Adipocyte (in vitro differentiated cells): ENCODE measurements at regions not wholly inside any gene's neighbourhood (a gene's known extent, or its start where the extent isn't known, plus 50 kb on each side); places are given as distances from the start of the nearest gene placed in this dataset.
"Not testable (repeated sequence)": the region's sequence is repeated elsewhere in the genome, so short reads cannot be mapped to it uniquely, and the experiment has no call there.

Source experiments
- DNase-seq: peaks from one replicate; pipeline ENCODE4 v3.0.0-alpha.2; 2015; ENCODE audit warnings: low read depth
- H3K27me3 ChIP-seq: replicated peaks from 2 replicates; pipeline ENCODE4 v1.7.0; 2013; ENCODE audit warnings: mild to moderate bottlenecking, low read length, moderate library complexity; ENCODE audit not compliant: control insufficient read depth, insufficient read depth
- H3K36me3 ChIP-seq: 2 replicates; pipeline ENCODE4 v1.7.0; 2013; ENCODE audit warnings: low read length, mild to moderate bottlenecking, moderate library complexity; ENCODE audit not compliant: control insufficient read depth, insufficient read depth, severe bottlenecking
- H3K4me1 ChIP-seq: 2 replicates; pipeline ENCODE4 v1.7.0; 2013; ENCODE audit warnings: mild to moderate bottlenecking, low read length, moderate library complexity; ENCODE audit not compliant: control insufficient read depth, insufficient read depth
- H3K4me3 ChIP-seq: 2 replicates; pipeline ENCODE4 v1.7.0; 2013; ENCODE audit warnings: mild to moderate bottlenecking, low read length, moderate library complexity
- H3K9ac ChIP-seq: 2 replicates; pipeline ENCODE4 v1.7.0; 2013; ENCODE audit warnings: mild to moderate bottlenecking, low read length, moderate library complexity
- H3K9me3 ChIP-seq: 2 replicates; pipeline ENCODE4 v1.7.0; 2013; ENCODE audit warnings: mild to moderate bottlenecking, low read length, moderate library complexity; ENCODE audit not compliant: control insufficient read depth

DNA sequence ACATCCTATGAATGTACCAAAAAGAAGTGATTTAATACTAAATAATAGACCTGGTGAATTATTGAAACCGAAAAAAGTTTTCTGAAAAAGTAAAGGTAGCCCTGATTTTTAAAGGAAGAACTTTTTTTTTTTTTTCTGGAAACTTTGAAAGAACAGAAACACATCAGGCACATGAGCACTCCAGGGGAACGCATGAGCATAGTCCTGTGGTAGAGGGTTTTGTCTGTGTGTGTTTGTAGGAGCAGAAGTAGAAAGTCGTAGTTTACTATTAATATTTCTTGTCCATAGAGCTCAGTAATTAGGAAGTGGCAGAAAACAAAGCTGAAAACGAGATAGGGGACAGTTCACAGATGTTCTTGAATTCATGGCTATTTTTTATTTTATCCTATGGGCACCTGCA, 1175.9 kb upstream of the B3GALT2 start:
- Histone ChIP-seq H3K4me3 (no peak overlapping the region), H3K9me3 (no peaks in the 10 kb centered on the region), H3K4me1 (no peaks in the 10 kb centered on the region), H3K9ac (no peak overlapping the region), H3K27me3 (no peaks in the 10 kb centered on the region), H3K36me3 (no peaks in the 10 kb centered on the region)
- DNase-seq = no peak

- H3K9me3 ChIP-seq = no peaks in the 10 kb centered on the region
- H3K36me3 ChIP-seq = no peaks in the 10 kb centered on the region
- no peaks in the 10 kb centered on the region for H3K27me3 ChIP-seq
- H3K9ac ChIP-seq = no peak overlapping the region
- H3K4me3 ChIP-seq = no peak overlapping the region
- H3K4me1 ChIP-seq = no peaks in the 10 kb centered on the region
- no peak for DNase-seq
These were observed 1175.1 kb upstream of the B3GALT2 start for GRCh38 chr1:194361374-194362131.

GRCh38 chr1:194358208-194358581, 1171.8 kb upstream of the B3GALT2 start:
- no peak overlapping the region for H3K9ac ChIP-seq
- H3K27me3 ChIP-seq = no peaks in the 10 kb centered on the region
- DNase-seq = no peak
- no peaks in the 10 kb centered on the region for H3K36me3 ChIP-seq
- H3K4me3 ChIP-seq = no peak overlapping the region
- no peaks in the 10 kb centered on the region for H3K9me3 ChIP-seq
- H3K4me1 ChIP-seq = no peaks in the 10 kb centered on the region

GRCh38 chr1:194357573-194358207, 1171.3 kb upstream of the B3GALT2 start:
- H3K9ac ChIP-seq, H3K36me3 ChIP-seq, DNase-seq, H3K9me3 ChIP-seq, H3K4me1 ChIP-seq, H3K27me3 ChIP-seq, H3K4me3 ChIP-seq: not testable (repeated sequence)

GRCh38 chr1:194355488-194356106, 1169.2 kb upstream of the B3GALT2 start:
- DNase-seq = no peak
- no peak overlapping the region for H3K4me3 ChIP-seq
- no peaks in the 10 kb centered on the region for H3K27me3 ChIP-seq
- H3K4me1 ChIP-seq = no peaks in the 10 kb centered on the region
- H3K36me3 ChIP-seq = no peaks in the 10 kb centered on the region
- no peak overlapping the region for H3K9ac ChIP-seq
- H3K9me3 ChIP-seq = no peaks in the 10 kb centered on the region

DNA sequence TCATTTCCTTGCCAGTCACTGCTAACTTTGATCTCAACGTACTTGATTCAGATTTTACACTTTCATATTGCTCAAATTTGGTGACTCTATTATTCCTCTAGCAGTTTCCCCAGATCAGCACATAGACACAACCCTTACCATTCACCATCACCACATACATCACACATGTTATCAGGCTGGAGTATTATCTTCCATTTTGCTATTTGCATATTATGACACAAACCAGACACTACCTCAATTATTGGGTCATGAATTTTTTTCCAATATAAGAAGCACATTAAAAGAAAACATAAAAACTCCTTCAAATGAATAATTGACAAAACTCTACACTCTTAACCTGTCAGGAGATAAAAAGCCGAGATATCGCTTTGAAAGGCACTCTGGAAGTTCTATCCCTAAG, 1166.7 kb upstream of the B3GALT2 start:
- no peak overlapping the region for H3K9ac ChIP-seq
- H3K36me3 ChIP-seq = no peaks in the 10 kb centered on the region
- no peaks in the 10 kb centered on the region for H3K27me3 ChIP-seq
- no peaks in the 10 kb centered on the region for H3K4me1 ChIP-seq
- DNase-seq = no peak
- H3K4me3 ChIP-seq = no peak overlapping the region
- no peaks in the 10 kb centered on the region for H3K9me3 ChIP-seq

- no peaks in the 10 kb centered on the region for H3K36me3 ChIP-seq
- H3K4me3 ChIP-seq = no peak overlapping the region
- DNase-seq = no peak
- H3K4me1 ChIP-seq = no peaks in the 10 kb centered on the region
- H3K9me3 ChIP-seq = no peaks in the 10 kb centered on the region
- no peaks in the 10 kb centered on the region for H3K27me3 ChIP-seq
- no peak overlapping the region for H3K9ac ChIP-seq
These were observed 1160.8 kb upstream of the B3GALT2 start for GRCh38 chr1:194347200-194347599.

DNA sequence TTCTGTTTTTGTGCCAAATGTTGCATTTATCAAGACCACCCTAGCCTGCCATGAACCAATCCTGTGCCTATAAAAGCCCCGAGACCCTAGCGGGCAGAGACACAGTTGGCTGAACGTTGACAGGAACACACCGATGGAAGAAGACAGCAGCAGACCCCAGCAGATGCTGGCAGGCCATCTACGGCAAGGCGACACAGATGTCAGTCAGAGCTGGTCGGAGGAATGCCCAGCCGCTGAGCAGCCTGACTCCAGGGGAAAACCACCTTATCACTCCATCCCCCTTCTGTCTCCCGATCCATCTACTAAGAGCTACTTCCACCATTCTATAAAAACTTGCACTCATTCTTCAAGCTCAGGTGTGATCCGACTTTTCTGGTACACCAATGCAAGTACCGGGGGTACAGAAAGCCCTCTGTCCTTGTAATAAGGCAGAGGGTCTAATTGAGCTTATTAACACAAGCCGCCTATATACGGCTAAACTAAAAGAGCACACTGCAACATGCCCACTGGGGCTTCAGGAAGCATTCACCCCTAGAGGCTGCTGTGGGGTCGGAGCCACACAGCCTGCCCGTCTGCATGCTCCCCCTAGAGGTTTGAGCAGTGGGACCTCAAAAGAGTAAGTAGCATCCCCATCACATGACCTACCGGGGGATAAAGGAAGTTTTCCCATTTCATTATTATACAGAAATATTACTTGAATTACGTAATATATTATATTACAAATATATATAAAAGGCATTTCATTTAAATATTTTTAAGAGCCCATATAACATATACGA, 1156.3 kb upstream of the B3GALT2 start:
- Histone ChIP-seq H3K36me3 (no peaks in the 10 kb centered on the region), H3K4me3 (no peak overlapping the region), H3K27me3 (no peaks in the 10 kb centered on the region), H3K9ac (no peak overlapping the region), H3K9me3 (no peaks in the 10 kb centered on the region), H3K4me1 (no peaks in the 10 kb centered on the region)
- no peak for DNase-seq

DNA sequence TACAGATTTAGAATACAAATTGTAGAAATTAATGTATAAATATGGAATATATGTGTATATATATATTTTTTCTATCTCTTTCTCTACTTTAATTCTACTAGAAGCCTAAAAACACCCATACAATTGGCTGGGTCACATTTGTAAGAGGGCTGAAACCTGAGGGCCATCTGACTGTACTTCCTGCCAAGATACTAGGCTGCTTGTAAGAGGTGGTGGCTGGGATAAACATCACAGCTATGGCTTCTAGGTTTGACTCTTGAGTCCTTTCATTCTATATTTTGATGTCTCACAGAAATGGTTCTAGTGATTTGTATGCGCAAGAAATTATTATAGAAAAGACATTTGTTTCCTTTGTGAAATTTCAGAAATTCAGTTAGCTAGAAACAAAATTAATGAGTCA, 1155.2 kb upstream of the B3GALT2 start:
- no peak for DNase-seq
- H3K36me3 ChIP-seq = no peaks in the 10 kb centered on the region
- no peaks in the 10 kb centered on the region for H3K27me3 ChIP-seq
- H3K4me1 ChIP-seq = no peaks in the 10 kb centered on the region
- H3K4me3 ChIP-seq = no peak overlapping the region
- H3K9ac ChIP-seq = no peak overlapping the region
- H3K9me3 ChIP-seq = no peaks in the 10 kb centered on the region

DNA sequence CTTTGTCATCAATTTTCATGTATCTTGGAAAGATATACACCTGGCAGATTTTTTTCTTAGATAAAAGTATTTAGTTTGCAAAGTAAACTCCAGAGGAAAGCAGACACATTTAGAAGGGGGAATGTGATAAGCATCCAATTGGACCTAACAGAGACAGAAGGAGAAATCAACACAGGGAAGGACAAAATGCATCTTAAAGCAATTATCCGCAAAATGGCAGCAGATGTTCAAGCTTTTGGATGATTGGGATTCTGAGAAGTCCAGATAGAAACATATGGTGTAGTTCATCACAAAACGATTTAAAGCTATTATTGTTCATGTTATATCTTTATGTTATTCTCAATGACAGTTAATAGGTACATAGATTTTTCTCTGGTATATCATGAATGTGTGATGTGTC, 1153.1 kb upstream of the B3GALT2 start:
- Histone ChIP-seq H3K9me3 (no peaks in the 10 kb centered on the region), H3K4me1 (no peaks in the 10 kb centered on the region), H3K9ac (no peak overlapping the region), H3K27me3 (no peaks in the 10 kb centered on the region), H3K4me3 (no peak overlapping the region), H3K36me3 (no peaks in the 10 kb centered on the region)
- no peak for DNase-seq

- H3K4me1 ChIP-seq = no peaks in the 10 kb centered on the region
- H3K36me3 ChIP-seq = no peaks in the 10 kb centered on the region
- H3K27me3 ChIP-seq = no peaks in the 10 kb centered on the region
- H3K9ac ChIP-seq = no peak overlapping the region
- no peak for DNase-seq
- H3K4me3 ChIP-seq = no peak overlapping the region
- no peaks in the 10 kb centered on the region for H3K9me3 ChIP-seq
These were observed 1152.0 kb upstream of the B3GALT2 start for GRCh38 chr1:194338241-194338948.
